Islet of Langerhans (tissue), 1 donor: ENCODE measurements at regions not wholly inside any gene's neighbourhood (a gene's known extent, or its start where the extent isn't known, plus 50 kb on each side); places are given as distances from the start of the nearest gene placed in this dataset.

ENCODE experiments used
- FAIRE-seq: peaks from one replicate; lab custom pipeline; 2011; peaks lifted over from hg19 to GRCh38; lab: Jason Lieb, UNC

GRCh38 chr13:34752283-34752960 lies 189.6 kb upstream of the NBEA start:
- no peak for FAIRE-seq

- no peak for FAIRE-seq
Measured at GRCh38 chr13:34756136-34756535, 185.9 kb upstream of the NBEA start.

- FAIRE-seq = no peak
Measured at GRCh38 chr13:34756572-34756971, 185.5 kb upstream of the NBEA start.

GRCh38 chr13:34757441-34757840 lies 184.6 kb upstream of the NBEA start:
- no peak for FAIRE-seq

DNA sequence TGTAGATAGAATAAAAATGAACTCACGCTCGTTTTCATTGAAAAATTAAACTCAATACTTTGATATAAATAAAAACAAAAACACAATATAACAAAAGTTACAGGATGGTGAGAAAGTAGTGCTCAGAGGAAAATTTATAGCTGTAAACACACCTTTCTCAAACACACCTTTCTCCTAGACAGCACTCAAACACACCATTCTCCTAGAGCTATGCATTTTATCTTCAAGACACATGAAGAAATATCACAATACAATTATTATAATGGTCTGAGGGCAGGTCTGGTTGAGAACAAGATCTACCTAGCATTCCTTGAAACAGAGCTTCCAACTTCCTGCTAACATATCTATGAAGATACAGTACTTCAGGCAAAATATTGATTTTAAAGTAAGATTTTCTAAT lies 183.4 kb upstream of the NBEA start:
- FAIRE-seq = no peak

DNA sequence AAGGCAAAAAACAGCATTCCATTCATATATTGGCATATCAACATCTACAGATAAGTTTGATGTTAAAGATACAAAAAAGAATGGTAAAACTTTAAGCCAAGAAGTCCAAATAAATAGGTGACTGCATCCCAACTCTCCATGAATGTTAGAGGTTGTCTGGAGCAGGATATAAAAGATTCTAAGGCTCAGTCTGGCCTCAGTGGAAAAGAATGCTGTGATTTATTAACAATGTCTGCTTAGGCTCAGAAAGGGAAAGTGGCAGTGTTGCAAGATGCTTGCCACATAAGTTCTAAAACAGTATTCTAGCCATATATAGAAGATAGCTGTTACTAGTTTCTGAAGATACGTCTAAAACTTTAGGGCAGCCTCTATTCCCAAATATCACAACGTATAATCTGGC lies 179.8 kb upstream of the NBEA start:
- no peak for FAIRE-seq

DNA sequence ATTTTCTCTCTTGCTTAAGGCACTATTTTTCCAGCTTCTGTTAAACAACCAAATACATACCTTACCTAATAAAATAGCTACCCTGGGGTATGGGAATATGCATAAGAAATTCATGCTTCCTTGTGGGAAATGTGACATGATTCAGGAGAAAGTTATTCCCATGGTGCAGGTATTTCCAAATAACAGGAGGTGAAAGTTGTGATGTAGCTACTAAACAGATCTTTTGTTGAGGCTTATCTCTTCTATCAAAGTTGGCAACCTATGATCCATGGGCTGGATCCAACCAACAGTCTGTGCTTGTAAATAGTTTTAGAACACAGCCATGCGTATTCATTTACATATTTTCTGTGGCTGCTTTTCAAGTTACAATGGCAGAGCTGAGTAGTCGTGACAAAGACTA lies 177.8 kb upstream of the NBEA start:
- no peak for FAIRE-seq

DNA sequence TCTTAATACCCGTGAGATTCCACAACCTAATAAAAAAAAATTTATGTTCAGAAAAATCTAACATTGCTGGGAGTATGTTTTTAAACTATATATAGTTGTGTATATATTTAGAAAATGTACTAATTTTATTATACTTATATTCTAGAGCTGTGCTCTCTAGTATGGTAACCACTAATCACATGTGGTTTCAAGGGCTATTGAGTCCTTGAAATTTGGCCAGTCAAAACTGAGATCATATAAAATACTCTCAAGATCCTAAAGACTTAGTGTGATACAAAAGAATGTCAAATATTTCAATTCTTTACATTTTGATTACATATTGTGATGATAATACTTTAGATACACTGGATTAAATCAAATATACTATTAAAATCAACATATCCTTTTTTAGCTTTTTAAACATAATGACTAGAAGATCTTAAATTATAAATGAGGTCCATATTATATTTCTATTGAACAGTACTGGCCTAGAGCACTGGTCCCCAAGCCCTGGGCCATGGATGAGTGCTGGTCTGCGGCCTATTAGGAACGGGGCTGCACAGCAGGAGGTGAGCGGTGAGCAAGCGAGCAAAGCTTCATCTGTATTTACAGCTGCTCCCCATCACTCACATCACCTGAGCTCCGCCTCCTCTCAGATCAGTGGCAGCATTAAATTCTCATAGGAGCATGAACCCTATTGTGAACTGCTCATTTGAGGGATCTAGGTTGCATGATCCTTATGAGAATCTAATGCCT lies 176.5 kb upstream of the NBEA start:
- FAIRE-seq = no peak

DNA sequence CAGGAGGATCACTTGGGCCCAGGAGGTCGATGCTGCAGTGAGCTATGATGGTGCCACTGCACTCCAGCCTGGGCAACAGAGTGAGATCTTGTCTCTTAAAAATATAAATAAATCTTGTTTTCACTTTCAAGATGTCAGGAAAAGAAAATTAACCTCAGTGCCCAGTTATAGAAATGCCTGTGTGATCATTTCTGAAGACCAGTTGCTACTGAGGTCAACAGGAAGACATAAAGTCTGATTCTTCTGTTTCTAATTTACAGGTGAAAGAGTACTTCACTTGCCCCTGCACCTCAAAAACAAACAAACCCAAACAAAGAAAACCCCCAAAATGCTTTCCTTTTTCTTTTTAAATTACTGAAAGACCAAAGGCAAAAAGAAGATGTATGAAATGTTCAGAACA lies 174.3 kb upstream of the NBEA start:
- FAIRE-seq = no peak

DNA sequence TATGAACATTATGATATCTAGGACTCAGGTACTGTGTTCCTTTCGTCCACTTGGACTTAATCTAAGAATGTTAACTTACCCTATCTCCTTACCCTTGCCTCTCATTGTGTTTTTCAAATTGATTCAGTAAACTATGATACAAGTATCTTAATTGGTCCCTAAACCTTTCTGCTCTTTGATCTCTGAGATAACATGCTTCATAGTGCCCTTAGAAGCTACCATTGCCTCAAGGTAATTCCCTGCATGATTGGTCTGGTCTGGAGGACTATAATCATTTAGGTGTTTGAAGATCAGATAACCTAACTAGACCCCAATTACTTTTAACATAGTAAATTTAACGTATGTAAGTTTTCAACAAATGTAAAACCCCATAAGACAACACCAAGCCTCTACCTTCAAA lies 169.9 kb upstream of the NBEA start:
- peak; percentile 45 for FAIRE-seq

DNA sequence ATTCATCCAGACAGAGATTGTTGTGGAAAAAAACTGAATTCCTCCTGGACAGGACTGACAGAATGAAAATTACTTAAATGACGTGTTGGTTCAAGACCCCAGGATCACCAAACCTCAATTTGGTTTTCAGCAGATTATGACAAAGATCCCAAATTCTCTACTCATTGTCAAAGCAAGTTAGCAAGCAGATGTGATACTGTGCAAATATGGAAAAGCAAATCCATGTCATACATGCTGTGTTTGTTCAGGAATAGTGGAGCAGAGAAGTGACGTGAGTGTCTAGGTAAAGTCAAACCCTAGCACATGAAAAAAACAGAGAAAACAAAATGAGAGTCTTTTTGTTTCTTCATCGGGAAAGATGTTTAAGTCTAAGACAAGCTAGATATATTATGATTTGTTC lies 169.2 kb upstream of the NBEA start:
- no peak for FAIRE-seq

DNA sequence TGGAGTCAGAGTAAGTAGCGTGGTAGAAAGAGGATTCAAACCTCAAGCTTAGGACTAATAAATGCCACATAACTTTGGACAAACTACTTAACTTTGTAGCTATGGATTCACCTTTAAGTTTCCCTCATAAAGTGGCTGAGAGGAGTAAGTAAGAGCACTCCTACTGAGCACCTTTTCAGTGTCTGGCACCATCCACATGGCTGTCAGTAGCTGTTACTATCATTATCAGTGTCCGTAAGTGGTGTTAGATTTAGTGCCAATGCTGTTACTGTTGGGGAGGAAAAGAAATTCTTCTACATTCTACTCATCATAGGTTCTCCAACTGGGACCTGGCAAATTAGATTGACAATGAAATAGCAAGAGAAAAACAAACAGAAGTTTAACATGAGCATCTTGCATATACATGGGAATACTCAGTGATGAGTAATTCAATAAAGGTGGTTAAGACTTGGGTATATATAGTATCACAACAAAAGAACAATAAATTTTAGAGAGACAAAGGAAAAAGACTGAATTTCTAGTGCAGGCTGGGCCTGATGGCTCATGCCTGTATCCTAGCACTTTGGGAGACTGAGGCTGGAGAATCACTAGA lies 165.6 kb upstream of the NBEA start:
- FAIRE-seq = no peak

DNA sequence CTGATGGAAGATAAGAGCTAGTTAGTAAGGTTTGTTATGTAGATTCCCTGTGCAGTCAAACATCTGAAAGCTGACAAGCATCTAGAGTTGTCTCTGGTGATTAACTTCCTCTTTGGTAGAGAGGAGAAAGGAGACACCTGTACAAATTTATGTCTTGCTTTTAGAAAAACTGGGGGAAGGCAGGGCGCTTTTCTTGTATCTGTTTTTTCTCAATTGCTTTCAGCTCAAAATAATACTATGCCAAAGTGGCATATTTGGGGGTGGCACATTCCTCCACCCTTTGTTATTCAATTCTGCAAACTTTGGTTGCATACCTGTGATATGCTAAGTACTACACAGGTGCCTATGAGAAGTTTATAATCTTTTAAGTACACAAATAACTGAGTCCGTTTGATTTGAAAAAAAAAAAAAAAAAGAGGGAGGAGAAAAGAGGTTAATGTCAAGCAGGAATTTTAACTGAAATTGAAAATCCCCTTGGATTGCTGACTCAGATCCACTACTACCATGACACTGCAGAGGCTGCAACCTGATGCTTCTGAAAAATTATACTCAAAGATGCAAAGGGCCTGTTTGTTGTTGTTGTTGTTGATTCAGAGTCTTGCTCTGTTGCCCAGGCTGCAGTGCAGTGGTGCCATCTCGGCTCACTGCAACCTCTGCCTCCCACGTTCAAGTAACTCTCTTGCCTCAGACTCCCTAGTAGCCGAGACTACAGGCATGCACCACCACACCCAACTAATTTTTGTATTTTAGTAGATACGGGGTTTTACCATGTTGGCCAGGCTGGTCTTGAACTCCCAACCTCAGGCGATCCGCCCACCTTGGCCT lies 164.8 kb upstream of the NBEA start:
- no peak for FAIRE-seq

DNA sequence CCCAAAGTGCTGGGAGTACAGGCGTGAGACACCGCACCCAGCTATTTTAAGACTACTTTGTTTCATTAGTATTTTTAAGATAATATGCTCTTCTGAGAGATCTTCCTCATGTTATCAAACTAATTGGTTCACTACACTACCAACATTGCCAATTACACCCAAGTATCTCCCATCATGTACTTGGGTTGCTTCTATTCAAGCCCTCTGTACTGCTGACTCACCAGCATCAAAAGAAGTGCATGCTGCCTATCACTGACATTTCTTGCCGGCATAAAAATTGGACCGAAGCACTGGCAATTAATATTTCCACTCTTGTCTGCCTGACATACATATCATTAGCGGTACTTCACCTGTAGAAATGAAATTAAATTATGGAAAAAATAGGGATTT lies 164.2 kb upstream of the NBEA start:
- FAIRE-seq = no peak

- no peak for FAIRE-seq
Measured at GRCh38 chr13:34779171-34779570, 162.9 kb upstream of the NBEA start.

DNA sequence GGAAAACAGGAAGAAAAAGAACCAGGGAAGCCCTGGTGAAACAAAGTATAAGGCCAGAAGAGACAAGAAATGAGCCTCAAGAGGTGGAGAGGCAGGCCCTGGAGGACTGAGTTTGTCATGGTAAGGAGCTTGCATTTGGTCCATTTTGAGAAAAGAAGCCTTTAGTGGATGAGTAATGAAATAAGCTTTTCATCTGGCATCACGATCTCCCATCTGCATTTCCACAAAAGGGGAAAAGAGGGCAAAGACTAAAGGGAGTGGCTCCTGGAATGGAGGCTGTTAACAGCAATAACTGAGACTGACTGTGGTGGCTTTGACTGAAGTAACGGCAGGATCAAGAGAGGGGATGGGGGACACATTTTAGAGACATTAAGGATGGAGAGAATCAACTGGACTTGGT lies 148.8 kb upstream of the NBEA start:
- FAIRE-seq = no peak

- FAIRE-seq = no peak
Measured at GRCh38 chr13:34803756-34804155, 138.3 kb upstream of the NBEA start.

DNA sequence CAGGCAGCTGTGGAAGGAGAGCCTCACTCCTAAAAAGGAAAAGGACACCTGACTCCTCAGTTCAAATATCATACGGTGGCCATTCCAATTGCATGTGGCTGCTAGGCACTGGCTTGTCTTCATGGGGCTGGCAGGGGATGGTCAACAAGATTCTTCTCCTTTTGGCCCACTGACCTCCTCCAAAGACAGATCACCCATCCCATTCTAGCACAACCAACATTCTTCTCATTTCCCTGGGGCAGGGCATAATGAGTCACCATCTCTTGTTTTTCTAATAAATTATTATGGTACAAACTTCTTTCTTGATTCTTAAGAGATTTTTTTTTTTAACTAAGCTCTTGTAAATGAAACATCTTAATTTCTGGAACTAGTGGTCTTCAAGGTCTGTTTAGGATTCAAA lies 136.7 kb upstream of the NBEA start:
- FAIRE-seq = no peak

GRCh38 chr13:34808649-34809048 lies 133.4 kb upstream of the NBEA start:
- FAIRE-seq = no peak

GRCh38 chr13:34810996-34811395 lies 131.1 kb upstream of the NBEA start:
- no peak for FAIRE-seq

DNA sequence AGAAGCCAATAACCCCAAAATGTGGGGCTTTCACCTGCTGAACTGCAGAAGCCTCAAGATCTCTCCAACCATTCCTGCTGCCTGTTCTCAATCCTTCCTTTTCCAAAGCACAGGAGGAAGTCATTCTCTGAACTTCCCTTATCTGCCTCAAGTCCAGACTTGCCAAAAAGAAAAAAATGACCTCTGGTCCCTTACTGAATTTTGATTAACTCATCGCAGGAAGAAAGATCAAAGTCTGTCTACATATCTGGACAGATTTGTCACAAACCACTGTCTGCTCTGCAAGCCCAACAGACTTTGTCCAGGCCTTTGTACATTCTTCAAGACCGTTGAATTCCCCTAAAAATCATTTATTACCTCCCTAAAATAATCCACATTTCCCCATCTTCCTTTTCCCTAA lies 126.5 kb upstream of the NBEA start:
- no peak for FAIRE-seq

DNA sequence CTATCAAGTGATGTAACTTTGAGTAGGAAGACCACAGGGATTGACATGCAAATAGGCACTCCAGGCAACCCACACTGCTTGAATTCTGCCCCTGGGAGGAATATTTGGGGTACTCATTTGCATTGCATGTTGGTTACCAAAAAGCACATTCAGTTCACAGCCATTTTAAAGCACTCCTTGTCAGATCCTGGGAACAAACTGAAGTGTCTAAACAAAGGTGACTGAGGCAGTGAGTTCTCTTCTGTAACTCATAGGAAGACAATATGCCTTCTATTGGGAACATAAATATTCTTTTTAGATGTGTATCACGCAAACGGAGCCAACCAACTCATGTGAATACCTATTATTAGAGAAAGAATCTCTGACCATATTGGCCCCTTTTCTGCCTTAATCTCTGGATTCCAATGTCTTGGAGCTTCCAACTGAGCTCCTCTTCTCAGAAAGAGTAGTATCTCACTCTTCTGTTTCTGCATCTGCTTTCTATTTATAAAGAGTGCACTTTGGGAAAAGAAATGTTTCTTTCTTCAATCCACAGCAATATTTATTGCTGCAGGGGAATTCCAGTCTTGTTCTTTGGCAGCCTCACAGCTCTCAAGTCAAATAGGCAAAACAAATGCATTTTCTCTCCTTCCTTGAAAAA lies 125.7 kb upstream of the NBEA start:
- FAIRE-seq = no peak
